Kidney (tissue), 13 donors: ENCODE measurements at regions not wholly inside any gene's neighbourhood (a gene's known extent, or its start where the extent isn't known, plus 50 kb on each side); places are given as distances from the start of the nearest gene placed in this dataset.

Source experiments
- DNase-seq, 5 donors: peaks; one replicate each; pipeline ENCODE4 v3.0.0-alpha.2; 2013 to 2020
- FAIRE-seq: peaks from 2 replicates; lab custom pipeline; 2012; peaks lifted over from hg19 to GRCh38; lab: Jason Lieb, UNC
- H3K27ac ChIP-seq, 2 donors: one replicate each; pipeline ENCODE4 v1.7.0; 2013; ENCODE audit warnings: low read depth in 2 of 2, low read length in 2 of 2, inconsistent platforms in 1 of 2
- H3K27me3 ChIP-seq: one replicate; pipeline ENCODE4 v1.7.1; 2013; ENCODE audit warnings: low read length, inconsistent platforms; ENCODE audit not compliant: control insufficient read depth, insufficient read depth
- H3K36me3 ChIP-seq, 3 donors: one replicate each; pipeline versions ENCODE4 v1.7.0 to v1.7.1; 2013; ENCODE audit warnings: low read length in 3 of 3, control low read depth in 1 of 3, inconsistent platforms in 1 of 3; ENCODE audit not compliant: insufficient read depth in 3 of 3, control insufficient read depth in 2 of 3
- H3K4me1 ChIP-seq, 3 donors: one replicate each; pipeline versions ENCODE4 v1.7.0 to v1.7.1; 2013; ENCODE audit warnings: low read length in 3 of 3, inconsistent platforms in 1 of 3, low read depth in 1 of 3; ENCODE audit not compliant: control insufficient read depth in 2 of 3, insufficient read depth in 2 of 3
- H3K4me3 ChIP-seq, 3 donors: one replicate each; pipeline versions ENCODE4 v1.7.0 to v1.8.1; 2013; ENCODE audit warnings: low read length in 3 of 3, control low read depth in 1 of 3, inconsistent platforms in 1 of 3
- H3K9ac ChIP-seq, 3 donors: one replicate each; pipeline versions ENCODE4 v1.7.0 to v1.7.1; 2013; ENCODE audit warnings: low read length in 3 of 3, control low read depth in 1 of 3, inconsistent platforms in 1 of 3
- H3K9me3 ChIP-seq, 3 donors: one replicate each; pipeline versions ENCODE4 v1.7.0 to v1.7.1; 2013; ENCODE audit warnings: low read length in 3 of 3, control low read depth in 1 of 3, inconsistent platforms in 1 of 3; ENCODE audit not compliant: control insufficient read depth in 2 of 3, insufficient read depth in 1 of 3
- CTCF ChIP-seq: IDR thresholded peaks from 3 replicates; pipeline ENCODE4 v1.5.1; 2012; ENCODE audit warnings: mild to moderate bottlenecking, moderate library complexity, borderline replicate concordance; ENCODE audit not compliant: insufficient read depth; ENCODE audit errors: extremely low read depth
- intact Hi-C: fragments of 100-400 bp; cut with DNase I; formaldehyde crosslinking; loops from one replicate; pipeline ENCODE4 v1.11.1; 2022
- donor health status: control.
- donor health status: control.
- donor health status: control.
- donor health status: control.
- donor health status: control.
- donor health status: DM: yes; HTN: yes; CAD: no.
- donor health status: Normal renal cell carcinoma (clear cell type).

- Histone ChIP-seq H3K36me3 (no peaks in the 10 kb centered on the region), H3K27me3 (no peaks in the 10 kb centered on the region), H3K4me1 (no peaks in the 10 kb centered on the region), H3K9me3 (no peaks in the 10 kb centered on the region), H3K27ac (no peak overlapping the region), H3K9ac (no peak overlapping the region), H3K4me3 (no peak overlapping the region)
- FAIRE-seq: no peak
- intact Hi-C loops: no loop called here
- no peak for DNase-seq
- TF ChIP-seq CTCF: no peak
These were observed 479.9 kb downstream of the OCA2 start for GRCh38 chr15:27619204-27619603.

GRCh38 chr15:27617013-27617412, 482.1 kb downstream of the OCA2 start:
- no peak overlapping the region for H3K27ac ChIP-seq
- TF ChIP-seq CTCF: no peak
- no peak overlapping the region for H3K9ac ChIP-seq
- no peaks in the 10 kb centered on the region for H3K4me1 ChIP-seq
- no peaks in the 10 kb centered on the region for H3K27me3 ChIP-seq
- H3K9me3 ChIP-seq: no peaks in the 10 kb centered on the region
- no peak overlapping the region for H3K4me3 ChIP-seq
- FAIRE-seq (no peak), DNase-seq (no peak)
- intact Hi-C loops: no loop called here
- H3K36me3 ChIP-seq: no peaks in the 10 kb centered on the region

GRCh38 chr15:27608248-27608647, 490.9 kb downstream of the OCA2 start:
- H3K4me3 ChIP-seq: no peak overlapping the region
- H3K36me3 ChIP-seq: no peaks in the 10 kb centered on the region
- no peaks in the 10 kb centered on the region for H3K27me3 ChIP-seq
- DNase-seq (no peak), FAIRE-seq (no peak)
- intact Hi-C loops: no loop called here
- no peak overlapping the region for H3K27ac ChIP-seq
- H3K9me3 ChIP-seq: no peaks in the 10 kb centered on the region
- no peak overlapping the region for H3K9ac ChIP-seq
- H3K4me1 ChIP-seq: no peaks in the 10 kb centered on the region
- TF ChIP-seq CTCF: no peak
